NCI-H446 treated with DMSO at 0.1 percent for 48 hours (cell line): ENCODE measurements at regions not wholly inside any gene's neighbourhood (a gene's known extent, or its start where the extent isn't known, plus 50 kb on each side); places are given as distances from the start of the nearest gene placed in this dataset.

Source experiments
- DNase-seq: peaks from one replicate; lab custom pipeline; 2025; lab: John Stamatoyannopoulos, UW

DNA sequence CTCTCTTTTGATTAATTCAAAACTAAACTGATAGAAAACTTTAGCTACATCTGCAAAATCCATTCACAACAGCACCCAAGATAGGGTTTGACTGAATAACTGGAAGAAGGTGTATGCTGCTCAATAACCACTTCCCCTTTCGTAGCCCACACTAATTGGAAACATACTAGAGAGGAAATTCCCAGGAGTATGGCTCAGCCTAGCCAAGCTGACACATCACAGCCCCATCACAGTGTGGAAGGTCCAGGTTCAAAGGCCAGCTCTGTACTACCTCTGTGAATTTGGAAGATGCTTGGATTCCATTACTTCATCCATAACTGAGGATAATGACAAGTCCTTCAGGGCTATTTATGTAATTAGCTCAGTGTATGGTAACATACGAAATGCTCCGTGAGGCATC, 185.4 kb downstream of the FBXO15 start:
- DNase-seq: no peak

DNA sequence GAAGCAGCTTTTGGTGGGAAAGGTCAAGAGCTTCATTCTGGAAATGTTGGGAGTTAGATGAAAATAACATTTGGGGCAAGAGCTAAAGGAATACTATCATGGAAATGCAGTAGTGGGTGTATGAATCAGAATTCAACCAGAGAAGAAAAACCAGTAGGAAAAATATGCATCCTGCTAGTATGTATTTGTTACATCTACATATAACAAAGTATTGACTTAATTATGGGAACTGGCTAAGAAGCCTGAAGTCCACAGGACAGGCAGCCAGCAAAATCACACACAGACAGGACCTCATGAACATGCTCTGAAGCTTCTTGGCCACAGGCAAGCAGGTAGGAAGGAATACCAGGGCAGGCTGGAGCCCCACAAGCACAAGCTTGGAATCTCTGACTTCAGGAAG, 185.8 kb downstream of the FBXO15 start:
- DNase-seq: no peak

GRCh38 chr18:73959352-73959751, 188.3 kb downstream of the FBXO15 start:
- no peak for DNase-seq

DNA sequence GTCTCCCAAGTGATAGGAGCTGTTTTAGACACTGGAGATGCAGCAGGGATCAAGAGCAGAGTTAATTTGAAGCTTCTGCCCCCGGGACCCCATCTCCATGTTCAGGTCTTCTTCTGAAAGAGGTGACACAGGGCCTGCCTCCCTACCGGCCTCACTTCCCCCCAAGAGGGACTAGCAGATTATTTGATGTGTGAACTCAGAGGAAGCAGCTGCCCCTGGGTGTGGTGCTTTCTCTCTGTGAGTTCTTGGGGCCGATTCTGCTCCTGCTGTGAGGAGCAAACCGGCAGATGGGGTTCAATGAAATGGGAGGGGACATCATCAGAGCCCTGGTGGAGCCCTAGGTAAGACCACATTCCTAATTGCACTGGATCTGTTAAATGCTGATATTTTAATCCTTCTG, 193.4 kb downstream of the FBXO15 start:
- no peak for DNase-seq

DNA sequence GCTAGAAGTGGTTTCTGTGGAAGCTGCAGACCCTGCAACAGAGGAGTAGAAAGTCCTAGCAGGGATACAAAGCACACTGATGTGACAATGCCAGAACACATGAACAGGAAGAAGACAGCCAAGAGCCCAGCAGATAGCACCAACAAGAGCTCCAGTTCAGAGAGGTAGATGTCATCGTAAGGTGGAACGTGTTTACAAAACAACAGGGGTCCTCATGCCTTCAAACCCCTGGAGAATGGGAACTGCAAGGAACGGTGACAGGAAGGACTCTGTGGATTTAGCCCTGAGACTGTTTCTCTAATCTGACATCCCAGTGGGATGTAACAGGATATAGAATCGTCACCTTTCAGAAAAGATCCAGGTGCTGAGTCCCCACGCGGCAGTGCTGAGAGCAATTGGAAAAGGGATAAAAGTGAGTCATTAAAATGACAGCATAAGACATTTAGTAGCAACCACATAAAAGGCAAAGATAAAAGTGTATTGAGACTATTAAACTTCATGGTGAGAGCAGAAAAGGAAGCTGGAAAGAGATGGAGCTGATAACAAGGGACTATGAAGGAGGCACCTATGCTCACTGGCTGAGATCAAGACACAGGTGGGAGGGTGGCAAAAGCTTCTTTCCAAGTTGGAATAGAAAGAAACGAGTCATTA, 195.2 kb downstream of the FBXO15 start:
- no peak for DNase-seq

DNA sequence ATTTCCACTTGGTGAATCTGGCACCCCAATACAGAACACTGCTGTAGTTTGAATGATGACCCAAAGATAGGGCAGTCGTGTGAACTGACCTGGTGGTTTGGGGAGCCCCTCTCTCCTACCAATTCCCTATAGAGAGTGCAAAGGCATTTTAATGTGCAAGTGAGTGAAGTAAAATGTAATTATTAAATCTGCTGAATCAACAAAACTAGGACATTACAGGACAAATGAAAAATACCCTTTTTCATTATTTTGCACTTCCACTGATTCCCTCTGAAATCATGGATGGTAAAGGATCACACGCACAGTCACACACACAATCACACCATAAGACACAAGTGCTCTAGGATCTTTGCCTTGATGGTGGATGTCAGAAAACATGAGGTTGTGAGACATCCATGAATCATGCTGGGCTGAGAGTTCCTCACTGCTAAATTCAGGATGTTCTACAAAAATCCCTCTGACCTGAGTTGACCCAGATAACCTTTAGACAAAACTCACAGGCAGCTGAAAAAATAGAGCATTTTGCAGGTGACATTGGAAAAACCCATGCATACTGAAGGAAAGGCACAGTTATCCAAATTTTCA, 197.4 kb downstream of the FBXO15 start:
- DNase-seq: no peak

GRCh38 chr18:73948497-73948896, 199.1 kb downstream of the FBXO15 start:
- DNase-seq: no peak

- DNase-seq: no peak
These were observed 199.6 kb downstream of the FBXO15 start for GRCh38 chr18:73948084-73948483.

DNA sequence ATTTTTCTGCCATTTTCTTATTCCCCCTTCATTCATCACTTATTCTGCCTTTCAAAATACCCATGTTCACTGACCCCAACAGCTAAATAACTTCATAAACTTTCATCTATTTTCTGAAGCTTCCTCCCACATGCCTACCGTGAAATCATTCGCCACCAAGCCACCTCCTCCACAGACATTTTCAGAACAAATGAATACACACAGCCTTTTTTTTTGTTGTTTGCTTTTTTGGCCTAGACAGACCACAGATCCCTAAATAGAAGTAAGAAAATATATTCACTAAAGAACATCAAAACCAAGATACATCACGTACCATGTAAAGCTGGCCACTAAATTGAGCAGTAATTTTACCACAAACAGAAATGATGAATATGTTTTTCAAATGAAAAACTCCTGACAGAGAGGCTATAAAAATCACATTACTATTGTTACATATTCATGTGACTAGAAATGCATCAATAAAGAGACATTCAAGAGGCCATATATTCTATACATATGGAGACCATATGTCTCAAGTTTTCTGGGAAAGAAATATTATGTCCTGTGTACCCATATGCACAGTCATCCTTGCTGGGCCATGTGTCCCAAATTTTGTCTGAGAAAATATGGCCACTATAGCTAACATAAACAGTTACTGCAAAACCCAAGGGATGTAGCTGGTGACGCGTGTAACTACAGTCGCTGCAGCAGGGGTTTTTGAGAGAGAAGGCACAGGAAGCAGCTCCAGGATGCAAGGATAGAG, 200.3 kb downstream of the FBXO15 start:
- no peak for DNase-seq

GRCh38 chr18:73945130-73945792, 202.4 kb downstream of the FBXO15 start:
- no peak for DNase-seq

GRCh38 chr18:73944715-73945114, 202.9 kb downstream of the FBXO15 start:
- DNase-seq: no peak

DNA sequence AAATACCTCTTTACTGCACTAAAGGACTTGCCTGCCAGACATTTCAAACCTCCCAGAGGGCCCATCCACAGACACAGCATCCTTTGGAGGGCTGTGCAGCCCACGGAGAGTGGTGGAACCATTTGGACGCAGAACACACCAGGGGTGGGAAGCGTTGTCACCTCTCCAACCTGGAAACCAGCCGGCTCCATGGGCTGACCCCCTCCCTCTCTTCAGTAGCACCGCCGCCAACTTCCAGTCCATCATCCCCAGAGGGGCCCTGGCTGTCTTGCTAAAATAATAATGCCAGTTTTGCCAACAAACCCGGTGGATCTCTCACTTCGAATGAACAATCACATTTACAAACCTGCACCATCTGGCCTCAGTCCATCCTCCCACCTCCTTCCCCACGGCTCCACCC, 203.9 kb downstream of the FBXO15 start:
- DNase-seq: no peak

DNA sequence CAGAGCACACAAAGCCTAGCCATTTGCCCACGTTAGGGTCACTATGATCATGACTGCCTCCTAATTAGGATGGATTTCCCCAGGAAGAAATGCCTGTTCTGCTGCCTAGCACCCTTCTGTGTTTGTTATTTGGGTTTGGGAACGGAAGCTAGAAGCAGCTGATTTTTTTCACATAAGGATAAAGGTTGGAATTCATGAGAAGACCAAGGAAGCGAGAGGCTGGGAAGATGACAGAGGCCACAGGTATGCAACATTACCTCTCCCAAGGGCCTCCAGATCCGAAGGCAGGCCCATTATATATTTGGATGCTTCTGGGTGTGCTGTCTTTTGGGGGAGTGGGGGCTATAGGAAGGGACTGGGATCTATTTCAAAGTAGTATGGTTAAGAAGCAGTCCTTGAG, 204.7 kb downstream of the FBXO15 start:
- DNase-seq: no peak

DNA sequence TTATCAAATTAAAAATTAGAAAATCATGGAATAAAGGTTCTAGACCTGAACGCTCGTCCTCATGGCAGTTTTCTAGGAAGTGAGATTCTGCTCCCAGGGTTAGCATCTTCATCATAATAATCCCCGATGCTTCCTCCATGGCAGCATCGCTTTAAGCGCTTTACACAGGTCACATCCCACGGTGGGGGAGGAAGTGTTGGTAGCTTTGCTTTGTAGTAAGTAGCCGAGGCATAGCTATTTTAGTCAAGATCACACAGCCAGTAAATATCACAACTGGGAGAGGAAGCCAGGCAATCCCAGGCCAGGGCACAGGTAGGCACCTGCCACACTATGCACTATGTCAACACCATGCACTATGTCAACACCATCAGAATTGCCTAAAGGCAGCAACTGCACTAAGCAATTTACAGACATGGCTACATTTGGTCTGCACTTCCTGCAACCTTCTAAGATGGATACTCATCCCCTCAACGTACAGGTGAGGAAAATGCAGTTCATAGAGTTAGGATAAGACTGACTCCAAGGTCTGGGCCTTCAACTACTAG, 205.5 kb downstream of the FBXO15 start:
- no peak for DNase-seq

GRCh38 chr18:73940721-73941120, 206.9 kb downstream of the FBXO15 start:
- no peak for DNase-seq

GRCh38 chr18:73939391-73939790, 208.2 kb downstream of the FBXO15 start:
- no peak for DNase-seq

GRCh38 chr18:73933685-73934084, 213.9 kb downstream of the FBXO15 start:
- DNase-seq: no peak

GRCh38 chr18:73932976-73933375, 214.7 kb downstream of the FBXO15 start:
- DNase-seq: no peak

- DNase-seq: no peak
These were observed 220.1 kb downstream of the FBXO15 start for GRCh38 chr18:73927496-73927895.

GRCh38 chr18:73924836-73925235, 222.8 kb downstream of the FBXO15 start:
- no peak for DNase-seq

DNA sequence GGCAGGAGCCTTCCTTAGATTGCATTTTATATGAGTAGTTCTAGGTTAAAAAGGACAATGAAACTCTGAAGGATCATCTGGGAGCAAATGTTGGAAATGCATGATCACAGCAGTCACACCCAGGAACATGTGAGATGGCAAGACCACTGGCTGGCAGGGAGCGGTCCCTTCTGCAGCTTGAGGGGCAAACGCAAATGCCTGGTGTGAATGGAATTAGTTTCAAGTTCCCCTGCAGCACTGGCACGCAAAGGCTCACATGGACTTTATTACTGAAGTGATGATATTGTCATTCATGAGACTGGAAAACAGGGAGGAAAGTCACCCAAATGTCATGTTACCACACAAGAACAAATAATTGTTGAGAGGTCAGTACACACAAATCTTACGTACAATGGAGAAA, 223.3 kb downstream of the FBXO15 start:
- DNase-seq: no peak

DNA sequence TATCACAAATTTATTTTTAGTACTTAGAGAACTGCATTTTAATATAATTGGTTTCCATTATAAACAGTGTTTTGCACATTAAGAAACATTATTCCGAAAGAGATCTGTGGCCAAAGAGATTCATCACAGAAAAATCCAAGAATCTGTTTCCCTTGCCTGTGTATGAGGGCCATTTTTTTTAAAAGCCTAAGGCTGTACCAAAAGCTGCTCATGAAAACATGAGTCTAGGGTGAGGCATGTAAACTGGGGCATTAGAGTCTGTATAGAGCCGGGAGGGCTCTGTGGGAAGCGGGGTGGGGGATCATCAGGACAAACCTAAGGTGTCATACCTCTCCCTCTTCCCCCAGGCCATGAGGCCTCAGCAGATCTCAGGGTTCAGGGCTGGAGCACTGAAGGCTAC, 223.8 kb downstream of the FBXO15 start:
- DNase-seq: no peak

GRCh38 chr18:73920033-73920432, 227.6 kb downstream of the FBXO15 start:
- DNase-seq: no peak
